ENCODE measurements at regions not wholly inside any gene's neighbourhood (a gene's known extent, or its start where the extent isn't known, plus 50 kb on each side); places are given as distances from the start of the nearest gene placed in this dataset.

GRCh38 chr11:45042560-45042959 is 91.9 kb upstream of the TP53I11 start:
- ChIA-PET CTCF (interaction anchor here (1.4 kb wide), 1 partner anchor 291 kb away, joined by 4 read pairs; no protein-coding TSS in a partner anchor), POLR2A (no interaction called here)
- no peak overlapping the region for H3K4me3 ChIP-seq (ENCODE audit: low read depth, low read length)
- no peak for TF ChIP-seq CTCF (IDR thresholded peaks at IDR 0.05; ENCODE audit: insufficient read depth, low read length, missing control alignments)
- DNase-seq (ENCODE audit: low read depth, low spot score): no peak

DNA sequence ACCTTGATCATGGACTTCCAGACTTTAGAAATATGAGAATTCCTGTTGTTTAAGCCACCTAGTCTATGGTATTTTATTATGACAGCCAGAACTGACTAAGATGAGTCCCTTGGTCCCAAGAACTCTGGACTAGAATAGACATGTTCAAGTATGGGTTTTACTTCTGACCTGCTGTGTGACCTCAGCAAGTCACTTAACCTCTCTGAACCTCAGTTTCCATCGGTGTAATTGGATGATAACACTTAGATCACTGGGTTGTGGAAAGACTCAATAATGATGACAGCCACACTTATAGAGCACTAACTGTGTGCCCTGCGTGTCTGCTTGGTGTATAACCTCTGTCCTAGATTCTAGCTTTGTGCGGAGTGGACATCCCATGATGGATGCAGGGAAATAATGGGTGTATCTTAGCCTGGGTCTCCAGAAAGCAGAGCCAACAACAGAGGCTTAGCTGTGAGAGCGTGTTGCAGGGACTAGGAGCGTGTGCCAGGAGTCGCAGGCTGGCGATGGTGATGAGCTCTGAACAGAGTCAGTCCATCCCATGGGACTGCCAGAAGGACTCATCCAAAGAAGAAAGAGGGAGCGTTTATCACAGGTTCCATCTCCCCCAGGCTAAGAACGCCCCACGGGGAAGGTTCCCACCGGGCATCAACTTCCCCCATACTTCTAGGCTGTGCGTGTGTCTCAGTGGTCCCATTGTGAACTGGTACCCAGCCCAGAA is 93.2 kb upstream of the TP53I11 start:
- TF ChIP-seq CTCF (IDR thresholded peaks at IDR 0.05; ENCODE audit: insufficient read depth, low read length, missing control alignments): no peak
- POLR2A ChIA-PET: no interaction called here
- no peak overlapping the region for H3K4me3 ChIP-seq (ENCODE audit: low read depth, low read length)
- CTCF ChIA-PET: interaction anchor here (1.4 kb wide), 1 partner anchor 289 kb away, joined by 4 read pairs; no protein-coding TSS in a partner anchor
- no peak for DNase-seq (ENCODE audit: low read depth, low spot score)

- CTCF ChIA-PET: no interaction called here
- POLR2A ChIA-PET: no interaction called here
Measured at GRCh38 chr11:45045683-45046471, 95.2 kb upstream of the TP53I11 start.

DNA sequence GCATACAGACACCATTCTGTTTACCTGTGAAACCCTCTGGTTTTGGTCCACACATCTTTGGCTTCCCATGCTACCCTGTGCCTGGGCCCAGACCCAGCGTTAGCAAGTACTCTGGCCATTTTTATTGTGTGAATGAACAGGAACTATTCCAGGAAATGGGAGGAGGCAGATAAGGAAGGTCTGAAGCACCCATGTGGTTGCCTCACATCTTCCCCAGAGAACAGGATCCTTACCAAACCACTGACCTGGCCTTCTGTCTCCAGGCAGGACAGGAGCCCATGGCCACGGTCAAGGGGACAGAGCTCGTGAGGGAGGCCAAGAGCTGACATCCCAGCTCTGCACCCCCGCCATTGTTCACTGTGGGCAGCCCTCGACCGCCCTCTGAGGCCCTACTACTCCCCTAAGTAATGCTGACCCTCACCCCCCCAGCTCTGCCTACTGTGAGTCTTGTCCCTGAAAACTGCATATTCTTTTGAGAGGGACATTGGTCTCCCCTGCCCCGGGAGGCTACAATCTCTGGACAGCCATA is 97.7 kb upstream of the TP53I11 start:
- no peak for DNase-seq (ENCODE audit: low read depth, low spot score)
- CTCF ChIA-PET: no interaction called here

More at GRCh38 chr11:45045683-45046471, 95.2 kb upstream of the TP53I11 start:
- no peak overlapping the region for H3K4me3 ChIP-seq (ENCODE audit: low read depth, low read length)
- TF ChIP-seq CTCF (IDR thresholded peaks at IDR 0.05; ENCODE audit: insufficient read depth, low read length, missing control alignments): no peak
- no peak for DNase-seq (ENCODE audit: low read depth, low spot score)

GRCh38 chr11:45048870-45049691 is 97.4 kb upstream of the PRDM11 start:
- no peak overlapping the region for H3K4me3 ChIP-seq (ENCODE audit: low read depth, low read length)
- no peak for DNase-seq (ENCODE audit: low read depth, low spot score)
- no peak for TF ChIP-seq CTCF (IDR thresholded peaks at IDR 0.05; ENCODE audit: insufficient read depth, low read length, missing control alignments)
- ChIA-PET CTCF (interaction anchor here (1.2 kb wide), 1 partner anchor 8 kb away, joined by 3 read pairs; no protein-coding TSS in a partner anchor), POLR2A (no interaction called here)

More for the DNA sequence above, 97.7 kb upstream of the TP53I11 start:
- TF ChIP-seq CTCF (IDR thresholded peaks at IDR 0.05; ENCODE audit: insufficient read depth, low read length, missing control alignments): no peak
- POLR2A ChIA-PET: no interaction called here
- H3K4me3 ChIP-seq (ENCODE audit: low read depth, low read length): no peak overlapping the region

Data from AG04449 (cell line).